ENCODE measurements at regions not wholly inside any gene's neighbourhood (a gene's known extent, or its start where the extent isn't known, plus 50 kb on each side); places are given as distances from the start of the nearest gene placed in this dataset.

- no peak for TF ChIP-seq POLR2A (IDR thresholded peaks at IDR 0.05)
- TF ChIP-seq, protein P1, sequence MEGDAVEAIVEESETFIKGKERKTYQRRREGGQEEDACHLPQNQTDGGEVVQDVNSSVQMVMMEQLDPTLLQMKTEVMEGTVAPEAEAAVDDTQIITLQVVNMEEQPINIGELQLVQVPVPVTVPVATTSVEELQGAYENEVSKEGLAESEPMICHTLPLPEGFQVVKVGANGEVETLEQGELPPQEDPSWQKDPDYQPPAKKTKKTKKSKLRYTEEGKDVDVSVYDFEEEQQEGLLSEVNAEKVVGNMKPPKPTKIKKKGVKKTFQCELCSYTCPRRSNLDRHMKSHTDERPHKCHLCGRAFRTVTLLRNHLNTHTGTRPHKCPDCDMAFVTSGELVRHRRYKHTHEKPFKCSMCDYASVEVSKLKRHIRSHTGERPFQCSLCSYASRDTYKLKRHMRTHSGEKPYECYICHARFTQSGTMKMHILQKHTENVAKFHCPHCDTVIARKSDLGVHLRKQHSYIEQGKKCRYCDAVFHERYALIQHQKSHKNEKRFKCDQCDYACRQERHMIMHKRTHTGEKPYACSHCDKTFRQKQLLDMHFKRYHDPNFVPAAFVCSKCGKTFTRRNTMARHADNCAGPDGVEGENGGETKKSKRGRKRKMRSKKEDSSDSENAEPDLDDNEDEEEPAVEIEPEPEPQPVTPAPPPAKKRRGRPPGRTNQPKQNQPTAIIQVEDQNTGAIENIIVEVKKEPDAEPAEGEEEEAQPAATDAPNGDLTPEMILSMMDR (IDR thresholded peaks at IDR 0.05), result no peak
Observed at GRCh38 chr20:4559106-4559505, 127.2 kb upstream of the PRNP start.
